Cardiac muscle cell (in vitro differentiated cells and primary cell): ENCODE measurements at regions not wholly inside any gene's neighbourhood (a gene's known extent, or its start where the extent isn't known, plus 50 kb on each side); places are given as distances from the start of the nearest gene placed in this dataset.

Source experiments
- DNase-seq, 2 donors: peaks; one replicate each; pipeline versions ENCODE4 v3.0.0 to v3.0.0-alpha.2; 2010 to 2017; ENCODE audit warnings: low read depth in 1 of 2, low spot score in 1 of 2
- H3K27ac ChIP-seq: fragments of 200-600 bp; sonication (generic); 2 replicates; pipeline ENCODE4 v1.5.1; 2016
- H3K27me3 ChIP-seq: fragments of 200-600 bp; sonication (generic); 2 replicates; pipeline ENCODE4 v1.6.0; 2016; ENCODE audit warnings: control low read depth
- H3K36me3 ChIP-seq: fragments of 200-600 bp; sonication (generic); 2 replicates; pipeline ENCODE4 v1.5.1; 2016; ENCODE audit warnings: control low read depth
- H3K4me1 ChIP-seq: fragments of 200-600 bp; sonication (generic); 2 replicates; pipeline ENCODE4 v1.8.1; 2017; ENCODE audit warnings: low read depth, mild to moderate bottlenecking, mixed run types
- H3K4me3 ChIP-seq: fragments of 200-600 bp; sonication (generic); 2 replicates; pipeline ENCODE4 v1.5.1; 2016; ENCODE audit warnings: mild to moderate bottlenecking
- H3K9me3 ChIP-seq: fragments of 200-600 bp; sonication (generic); 2 replicates; pipeline ENCODE4 v1.5.1; 2017; ENCODE audit warnings: low read depth, mild to moderate bottlenecking, control low read depth
- CTCF ChIP-seq: IDR thresholded peaks from 2 replicates; pipeline ENCODE4 v1.5.1; 2012; ENCODE audit warnings: low read depth, mild to moderate bottlenecking, low read length

- peak in 1 of 2 donors; percentile 2 for DNase-seq
- H3K27me3 ChIP-seq = no peaks in the 10 kb centered on the region
- H3K4me1 ChIP-seq = peaks cover 7% of the 10 kb centered on the region
- no peaks in the 10 kb centered on the region for H3K9me3 ChIP-seq
- H3K27ac ChIP-seq = no peak overlapping the region
- H3K36me3 ChIP-seq = no peaks in the 10 kb centered on the region
- TF ChIP-seq CTCF = no peak
- no peak overlapping the region for H3K4me3 ChIP-seq
Observed at GRCh38 chr18:45449418-45450227, 165.7 kb upstream of the SLC14A2 start.

GRCh38 chr18:45456090-45457021 is 158.9 kb upstream of the SLC14A2 start:
- Histone ChIP-seq H3K9me3 (no peaks in the 10 kb centered on the region), H3K27ac (no peak overlapping the region), H3K27me3 (no peaks in the 10 kb centered on the region), H3K4me3 (no peak overlapping the region), H3K4me1 (no peaks in the 10 kb centered on the region), H3K36me3 (no peaks in the 10 kb centered on the region)
- DNase-seq = no peak
- TF ChIP-seq CTCF = no peak

- Histone ChIP-seq H3K36me3 (no peaks in the 10 kb centered on the region), H3K27ac (no peak overlapping the region), H3K4me3 (no peak overlapping the region), H3K4me1 (no peaks in the 10 kb centered on the region), H3K27me3 (no peaks in the 10 kb centered on the region), H3K9me3 (no peaks in the 10 kb centered on the region)
- no peak for TF ChIP-seq CTCF
- no peak for DNase-seq
Observed at GRCh38 chr18:45458033-45458432, 157.2 kb upstream of the SLC14A2 start.

GRCh38 chr18:45462179-45462578 is 153.1 kb upstream of the SLC14A2 start:
- H3K27me3 ChIP-seq = no peaks in the 10 kb centered on the region
- no peaks in the 10 kb centered on the region for H3K4me1 ChIP-seq
- H3K36me3 ChIP-seq = no peaks in the 10 kb centered on the region
- H3K4me3 ChIP-seq = no peak overlapping the region
- no peak overlapping the region for H3K27ac ChIP-seq
- TF ChIP-seq CTCF = no peak
- H3K9me3 ChIP-seq = no peaks in the 10 kb centered on the region
- DNase-seq = no peak

GRCh38 chr18:45463451-45463850 is 151.8 kb upstream of the SLC14A2 start:
- H3K36me3 ChIP-seq = no peaks in the 10 kb centered on the region
- no peaks in the 10 kb centered on the region for H3K4me1 ChIP-seq
- no peaks in the 10 kb centered on the region for H3K27me3 ChIP-seq
- no peaks in the 10 kb centered on the region for H3K9me3 ChIP-seq
- H3K27ac ChIP-seq = no peak overlapping the region
- DNase-seq = no peak
- H3K4me3 ChIP-seq = no peak overlapping the region
- TF ChIP-seq CTCF = no peak
